HFFc6 (cell line): ENCODE measurements at regions not wholly inside any gene's neighbourhood (a gene's known extent, or its start where the extent isn't known, plus 50 kb on each side); places are given as distances from the start of the nearest gene placed in this dataset.
A peak's percentile ranks its signal among the peaks of the same experiment; 100 is the strongest.

ENCODE experiments used
- DNase-seq: peaks from one replicate; pipeline ENCODE4 v3.0.0-alpha.2; 2018
- H3K27ac Mint-ChIP-seq: 2 replicates; pipeline ENCODE4 v1.8.0; 2020; ENCODE audit warnings: mild to moderate bottlenecking, mixed read lengths
- H3K27me3 Mint-ChIP-seq: 2 replicates; pipeline ENCODE4 v1.8.0; 2021; ENCODE audit warnings: mild to moderate bottlenecking, moderate library complexity, mixed read lengths; ENCODE audit not compliant: insufficient read depth
- H3K36me3 Mint-ChIP-seq: 2 replicates; pipeline ENCODE4 v1.8.0; 2021; ENCODE audit warnings: low read depth, mixed read lengths
- H3K4me1 Mint-ChIP-seq: 2 replicates; pipeline ENCODE4 v1.8.0; 2020; ENCODE audit warnings: low read depth, mixed read lengths
- H3K4me3 Mint-ChIP-seq: 2 replicates; pipeline ENCODE4 v1.8.0; 2020; ENCODE audit warnings: mild to moderate bottlenecking, moderate library complexity, mixed read lengths
- H3K9me3 Mint-ChIP-seq: 2 replicates; pipeline ENCODE4 v1.8.0; 2020; ENCODE audit warnings: mild to moderate bottlenecking, mixed read lengths
- TF ChIP-seq, protein P1 (sequence below): fragments of 200-600 bp; sonication (generic); IDR thresholded peaks from 2 replicates; pipeline ENCODE4 v1.5.0; 2021; ENCODE audit warnings: antibody characterized with exemption, mild to moderate bottlenecking

DNA sequence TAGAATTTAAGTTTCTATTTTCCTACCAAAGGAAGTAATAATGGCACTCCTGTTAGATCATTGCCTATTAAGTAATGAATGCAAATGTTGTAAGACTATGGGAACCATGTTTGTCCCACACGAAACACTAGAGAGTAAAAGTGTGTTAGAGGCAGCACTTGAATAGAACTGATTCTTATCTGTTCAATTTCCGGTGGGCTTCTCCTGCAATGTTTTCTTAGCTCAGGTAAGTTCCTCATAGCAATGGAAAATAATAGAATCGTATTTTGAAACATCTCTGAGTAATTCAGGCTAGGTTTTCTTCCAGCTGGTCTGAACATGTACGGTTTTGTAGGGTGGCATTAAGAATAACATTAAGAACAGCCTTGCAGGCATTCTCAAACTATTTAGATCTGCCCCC is 145.3 kb upstream of the LIPC start:
- H3K4me3 Mint-ChIP-seq = no peak overlapping the region
- no peaks in the 10 kb centered on the region for H3K36me3 Mint-ChIP-seq

DNA sequence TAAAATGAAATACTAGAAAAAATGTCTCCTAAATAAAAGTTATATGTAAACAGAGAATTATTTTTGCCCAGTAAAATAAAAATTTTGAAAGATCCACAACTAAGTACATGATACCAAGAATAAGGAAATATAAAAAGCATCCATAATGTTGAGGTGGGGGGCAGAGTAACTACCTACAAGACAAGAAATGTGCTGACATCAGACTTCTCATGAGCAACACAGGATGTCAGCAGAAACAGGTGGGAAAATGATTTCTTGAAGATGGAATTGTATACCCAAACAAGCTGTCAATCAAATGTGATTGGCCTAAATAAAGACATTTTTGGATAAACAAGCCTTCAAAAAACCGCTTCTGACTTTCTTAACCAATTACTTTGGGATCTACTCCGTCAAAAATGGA is 143.9 kb upstream of the LIPC start:
- TF ChIP-seq, protein P1, sequence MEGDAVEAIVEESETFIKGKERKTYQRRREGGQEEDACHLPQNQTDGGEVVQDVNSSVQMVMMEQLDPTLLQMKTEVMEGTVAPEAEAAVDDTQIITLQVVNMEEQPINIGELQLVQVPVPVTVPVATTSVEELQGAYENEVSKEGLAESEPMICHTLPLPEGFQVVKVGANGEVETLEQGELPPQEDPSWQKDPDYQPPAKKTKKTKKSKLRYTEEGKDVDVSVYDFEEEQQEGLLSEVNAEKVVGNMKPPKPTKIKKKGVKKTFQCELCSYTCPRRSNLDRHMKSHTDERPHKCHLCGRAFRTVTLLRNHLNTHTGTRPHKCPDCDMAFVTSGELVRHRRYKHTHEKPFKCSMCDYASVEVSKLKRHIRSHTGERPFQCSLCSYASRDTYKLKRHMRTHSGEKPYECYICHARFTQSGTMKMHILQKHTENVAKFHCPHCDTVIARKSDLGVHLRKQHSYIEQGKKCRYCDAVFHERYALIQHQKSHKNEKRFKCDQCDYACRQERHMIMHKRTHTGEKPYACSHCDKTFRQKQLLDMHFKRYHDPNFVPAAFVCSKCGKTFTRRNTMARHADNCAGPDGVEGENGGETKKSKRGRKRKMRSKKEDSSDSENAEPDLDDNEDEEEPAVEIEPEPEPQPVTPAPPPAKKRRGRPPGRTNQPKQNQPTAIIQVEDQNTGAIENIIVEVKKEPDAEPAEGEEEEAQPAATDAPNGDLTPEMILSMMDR = no peak
- no peak overlapping the region for H3K27ac Mint-ChIP-seq
- no peaks in the 10 kb centered on the region for H3K36me3 Mint-ChIP-seq
- H3K27me3 Mint-ChIP-seq = peaks cover 17% of the 10 kb centered on the region
- no peak overlapping the region for H3K4me3 Mint-ChIP-seq
- no peaks in the 10 kb centered on the region for H3K4me1 Mint-ChIP-seq
- no peak for DNase-seq
- no peaks in the 10 kb centered on the region for H3K9me3 Mint-ChIP-seq

More for the DNA sequence above, 145.3 kb upstream of the LIPC start:
- Mint-ChIP-seq H3K4me1 (no peaks in the 10 kb centered on the region), H3K27me3 (peaks cover 12% of the 10 kb centered on the region), H3K9me3 (no peaks in the 10 kb centered on the region), H3K27ac (no peak overlapping the region)
- TF ChIP-seq, protein P1 = no peak
- DNase-seq = no peak

GRCh38 chr15:58288592-58288991 is 143.2 kb upstream of the LIPC start:
- no peak overlapping the region for H3K27ac Mint-ChIP-seq
- peaks cover 15% of the 10 kb centered on the region for H3K27me3 Mint-ChIP-seq
- no peaks in the 10 kb centered on the region for H3K9me3 Mint-ChIP-seq
- H3K4me1 Mint-ChIP-seq = no peaks in the 10 kb centered on the region
- DNase-seq = no peak
- TF ChIP-seq, protein P1 = no peak; the same call in 1 of the 2 replicates
- H3K36me3 Mint-ChIP-seq = no peaks in the 10 kb centered on the region
- no peak overlapping the region for H3K4me3 Mint-ChIP-seq

- no peak overlapping the region for H3K27ac Mint-ChIP-seq
- H3K27me3 Mint-ChIP-seq = peaks cover 32% of the 10 kb centered on the region
- DNase-seq = no peak
- H3K36me3 Mint-ChIP-seq = no peaks in the 10 kb centered on the region
- peaks cover 8% of the 10 kb centered on the region for H3K9me3 Mint-ChIP-seq
- H3K4me3 Mint-ChIP-seq = no peak overlapping the region
- no peaks in the 10 kb centered on the region for H3K4me1 Mint-ChIP-seq
- TF ChIP-seq, protein P1 = no peak
These were observed 139.9 kb upstream of the LIPC start for GRCh38 chr15:58291848-58292247.

DNA sequence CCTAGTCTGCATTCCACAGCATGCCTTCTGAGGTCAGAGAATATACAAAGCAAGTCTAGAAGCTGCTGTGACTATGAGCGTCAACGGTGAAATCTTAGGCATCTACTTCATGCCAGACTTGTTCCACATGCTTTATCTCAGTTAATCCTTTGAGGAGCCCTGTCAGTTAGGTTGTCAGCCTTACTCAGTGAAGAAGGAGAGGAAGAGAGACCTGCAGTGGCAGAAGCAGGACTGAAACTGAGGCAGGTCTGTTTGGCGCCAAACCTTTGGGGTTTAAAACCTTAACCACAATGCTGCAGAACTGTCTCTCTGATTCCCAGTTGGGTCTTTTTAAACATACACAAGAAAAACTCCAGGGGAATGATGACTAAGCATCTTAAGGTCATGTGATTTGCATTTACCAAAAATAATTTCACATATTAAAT is 139.0 kb upstream of the LIPC start:
- Mint-ChIP-seq H3K9me3 (peaks cover 12% of the 10 kb centered on the region), H3K4me1 (no peaks in the 10 kb centered on the region), H3K36me3 (no peaks in the 10 kb centered on the region)

More for the DNA sequence above, 139.0 kb upstream of the LIPC start:
- H3K27me3 Mint-ChIP-seq = peaks cover 32% of the 10 kb centered on the region
- no peak overlapping the region for H3K27ac Mint-ChIP-seq
- TF ChIP-seq, protein P1 = no peak
- no peak overlapping the region for H3K4me3 Mint-ChIP-seq
- DNase-seq = peak; percentile 13
